ENCODE measurements at regions not wholly inside any gene's neighbourhood (a gene's known extent, or its start where the extent isn't known, plus 50 kb on each side); places are given as distances from the start of the nearest gene placed in this dataset.

GRCh38 chr6:8545336-8545735, 110.0 kb upstream of the SLC35B3 start:
- TF ChIP-seq, protein P1, sequence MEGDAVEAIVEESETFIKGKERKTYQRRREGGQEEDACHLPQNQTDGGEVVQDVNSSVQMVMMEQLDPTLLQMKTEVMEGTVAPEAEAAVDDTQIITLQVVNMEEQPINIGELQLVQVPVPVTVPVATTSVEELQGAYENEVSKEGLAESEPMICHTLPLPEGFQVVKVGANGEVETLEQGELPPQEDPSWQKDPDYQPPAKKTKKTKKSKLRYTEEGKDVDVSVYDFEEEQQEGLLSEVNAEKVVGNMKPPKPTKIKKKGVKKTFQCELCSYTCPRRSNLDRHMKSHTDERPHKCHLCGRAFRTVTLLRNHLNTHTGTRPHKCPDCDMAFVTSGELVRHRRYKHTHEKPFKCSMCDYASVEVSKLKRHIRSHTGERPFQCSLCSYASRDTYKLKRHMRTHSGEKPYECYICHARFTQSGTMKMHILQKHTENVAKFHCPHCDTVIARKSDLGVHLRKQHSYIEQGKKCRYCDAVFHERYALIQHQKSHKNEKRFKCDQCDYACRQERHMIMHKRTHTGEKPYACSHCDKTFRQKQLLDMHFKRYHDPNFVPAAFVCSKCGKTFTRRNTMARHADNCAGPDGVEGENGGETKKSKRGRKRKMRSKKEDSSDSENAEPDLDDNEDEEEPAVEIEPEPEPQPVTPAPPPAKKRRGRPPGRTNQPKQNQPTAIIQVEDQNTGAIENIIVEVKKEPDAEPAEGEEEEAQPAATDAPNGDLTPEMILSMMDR (IDR thresholded peaks at IDR 0.05; ENCODE audit: borderline replicate concordance): no peak
- H3K4me3 ChIP-seq: no peak overlapping the region
- DNase-seq: no peak
- H3K36me3 ChIP-seq: no peaks in the 10 kb centered on the region
- intact Hi-C loops (cut with micrococcal nuclease): no loop called here
- no peaks in the 10 kb centered on the region for H3K4me1 ChIP-seq
- no peaks in the 10 kb centered on the region for H3K27me3 ChIP-seq (ENCODE audit: low read depth)
- peaks cover 14% of the 10 kb centered on the region for H3K9me3 ChIP-seq (replicated peaks)
- no peak overlapping the region for H3K27ac ChIP-seq (replicated peaks)

- Histone ChIP-seq H3K27ac (replicated peaks) (no peak overlapping the region), H3K4me3 (no peak overlapping the region), H3K4me1 (no peaks in the 10 kb centered on the region), H3K36me3 (no peaks in the 10 kb centered on the region), H3K27me3 (ENCODE audit: low read depth) (no peaks in the 10 kb centered on the region), H3K9me3 (replicated peaks) (peaks cover 28% of the 10 kb centered on the region)
- no peak for DNase-seq
- TF ChIP-seq, protein P1 (IDR thresholded peaks at IDR 0.05; ENCODE audit: borderline replicate concordance): no peak
- intact Hi-C loops (cut with micrococcal nuclease): no loop called here
These were observed 108.4 kb upstream of the SLC35B3 start for GRCh38 chr6:8543714-8544113.

DNA sequence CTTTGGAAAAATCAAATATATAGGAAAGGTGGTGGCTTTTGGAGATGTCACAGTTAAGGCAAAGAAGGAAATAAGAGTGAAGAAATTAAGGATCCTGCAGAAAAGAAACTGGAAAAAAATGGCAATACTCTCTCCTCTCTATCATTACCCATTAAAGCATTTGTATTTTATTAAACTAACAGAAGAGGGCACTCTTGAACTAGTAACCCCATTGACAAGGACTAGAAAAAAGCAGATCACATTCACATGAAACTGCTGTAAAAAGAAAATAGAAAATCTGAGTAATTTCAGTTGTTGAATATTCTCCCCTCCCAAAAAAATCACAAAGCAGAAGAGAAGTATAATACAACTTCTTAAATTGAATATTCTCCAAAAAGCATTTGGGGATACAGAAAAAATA, 104.1 kb upstream of the SLC35B3 start:
- no peak overlapping the region for H3K27ac ChIP-seq (replicated peaks)
- no peaks in the 10 kb centered on the region for H3K36me3 ChIP-seq
- intact Hi-C loops (cut with micrococcal nuclease): no loop called here
- TF ChIP-seq, protein P1 (IDR thresholded peaks at IDR 0.05; ENCODE audit: borderline replicate concordance): peak; percentile 26
- peaks cover 28% of the 10 kb centered on the region for H3K9me3 ChIP-seq (replicated peaks)
- H3K27me3 ChIP-seq (ENCODE audit: low read depth): no peaks in the 10 kb centered on the region
- H3K4me1 ChIP-seq: no peaks in the 10 kb centered on the region
- DNase-seq: no peak
- no peak overlapping the region for H3K4me3 ChIP-seq

DNA sequence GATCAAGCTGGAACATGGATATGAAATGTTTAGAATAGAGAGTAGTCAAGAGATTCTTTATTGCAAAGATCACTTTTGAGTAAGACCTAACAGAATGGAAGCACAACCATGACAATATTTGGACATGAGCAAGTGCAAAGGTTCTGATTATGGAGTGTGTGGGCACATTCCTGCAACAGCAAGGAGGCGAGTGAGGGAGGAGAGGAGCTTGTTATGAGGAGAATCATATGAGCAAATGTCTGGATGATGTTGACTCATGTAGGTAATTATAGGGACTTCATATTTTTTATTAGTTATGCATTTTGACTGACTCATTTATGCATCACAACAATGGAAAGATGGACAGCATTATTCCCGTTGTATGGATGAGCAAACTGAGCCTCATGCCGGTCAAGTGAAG, 100.8 kb upstream of the SLC35B3 start:
- H3K27ac ChIP-seq (replicated peaks): no peak overlapping the region
- no peak for DNase-seq
- no peaks in the 10 kb centered on the region for H3K36me3 ChIP-seq
- H3K9me3 ChIP-seq (replicated peaks): peaks cover 32% of the 10 kb centered on the region
- H3K27me3 ChIP-seq (ENCODE audit: low read depth): no peaks in the 10 kb centered on the region
- H3K4me1 ChIP-seq: no peaks in the 10 kb centered on the region
- intact Hi-C loops (cut with micrococcal nuclease): no loop called here
- no peak overlapping the region for H3K4me3 ChIP-seq
- TF ChIP-seq, protein P1 (IDR thresholded peaks at IDR 0.05; ENCODE audit: borderline replicate concordance): no peak

DNA sequence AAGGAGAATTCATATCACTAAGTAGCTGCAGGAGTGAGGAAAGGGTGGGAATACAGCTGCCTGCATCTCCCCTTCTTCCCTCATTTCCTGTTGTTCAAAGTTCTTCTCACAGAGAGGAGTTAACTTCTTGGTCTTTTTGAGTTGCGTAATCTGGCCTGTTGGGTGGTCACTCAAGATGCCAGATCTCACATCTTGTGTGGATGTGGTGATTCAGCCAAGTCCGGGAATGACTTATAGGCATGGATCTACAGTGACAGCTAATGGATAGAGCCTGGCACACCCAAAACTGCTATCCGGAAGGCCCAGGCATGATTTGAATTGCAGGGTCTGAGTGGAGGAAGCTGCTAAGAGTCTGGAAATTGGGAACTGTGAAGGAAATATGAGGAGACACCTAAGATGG, 100.2 kb upstream of the SLC35B3 start:
- Histone ChIP-seq H3K4me3 (no peak overlapping the region), H3K36me3 (no peaks in the 10 kb centered on the region), H3K27ac (replicated peaks) (no peak overlapping the region), H3K4me1 (no peaks in the 10 kb centered on the region), H3K27me3 (ENCODE audit: low read depth) (no peaks in the 10 kb centered on the region), H3K9me3 (replicated peaks) (peaks cover 26% of the 10 kb centered on the region)
- DNase-seq: no peak
- intact Hi-C loops (cut with micrococcal nuclease): no loop called here
- TF ChIP-seq, protein P1 (IDR thresholded peaks at IDR 0.05; ENCODE audit: borderline replicate concordance): no peak

Data from left ventricle myocardium inferior (tissue), 1 donor.